Central memory CD8-positive, alpha-beta T cell (primary cell): ENCODE measurements at regions not wholly inside any gene's neighbourhood (a gene's known extent, or its start where the extent isn't known, plus 50 kb on each side); places are given as distances from the start of the nearest gene placed in this dataset.
"Not testable (repeated sequence)": the region's sequence is repeated elsewhere in the genome, so short reads cannot be mapped to it uniquely, and the experiment has no call there.

Source experiments
- ATAC-seq: fragments of 150-1000 bp; cut with Tn5 transposase; replicated peaks from 2 replicates; pipeline ENCODE4 v1.10.0; 2022; ENCODE audit warnings: mild to moderate bottlenecking, moderate FRiP score, moderate number of reproducible peaks; ENCODE audit not compliant: poor library complexity, severe bottlenecking; ENCODE audit errors: extremely low read depth
- DNase-seq, 2 donors: peaks; one replicate each; pipeline ENCODE4 v3.0.0; 2021; ENCODE audit warnings: low spot score in 2 of 2
- H3K27ac Mint-ChIP-seq: one replicate; pipeline ENCODE4 v1.8.0; 2022; ENCODE audit warnings: low read depth, mild to moderate bottlenecking, moderate library complexity, mixed read lengths
- H3K27me3 Mint-ChIP-seq: one replicate; pipeline ENCODE4 v1.8.0; 2022; ENCODE audit warnings: mixed read lengths
- H3K36me3 Mint-ChIP-seq: one replicate; pipeline ENCODE4 v1.8.0; 2022; ENCODE audit warnings: mild to moderate bottlenecking, moderate library complexity, mixed read lengths; ENCODE audit not compliant: insufficient read depth
- H3K4me1 Mint-ChIP-seq: one replicate; pipeline ENCODE4 v1.8.0; 2022; ENCODE audit warnings: mixed read lengths
- H3K4me3 Mint-ChIP-seq: one replicate; pipeline ENCODE4 v1.8.0; 2022; ENCODE audit warnings: mild to moderate bottlenecking, moderate library complexity, mixed read lengths
- H3K9me3 Mint-ChIP-seq: one replicate; pipeline ENCODE4 v1.8.0; 2022; ENCODE audit warnings: mixed read lengths

- H3K27ac Mint-ChIP-seq, result no peak overlapping the region
- H3K9me3 Mint-ChIP-seq, result peaks cover 12% of the 10 kb centered on the region
- ATAC-seq (no peak), DNase-seq (no peak)
- no peak overlapping the region for H3K4me3 Mint-ChIP-seq
- H3K36me3 Mint-ChIP-seq, result no peaks in the 10 kb centered on the region
- no peaks in the 10 kb centered on the region for H3K4me1 Mint-ChIP-seq
- H3K27me3 Mint-ChIP-seq, result no peaks in the 10 kb centered on the region
Measured at GRCh38 chr3:78285032-78285728, 1245.3 kb downstream of the ROBO2 start.

DNA sequence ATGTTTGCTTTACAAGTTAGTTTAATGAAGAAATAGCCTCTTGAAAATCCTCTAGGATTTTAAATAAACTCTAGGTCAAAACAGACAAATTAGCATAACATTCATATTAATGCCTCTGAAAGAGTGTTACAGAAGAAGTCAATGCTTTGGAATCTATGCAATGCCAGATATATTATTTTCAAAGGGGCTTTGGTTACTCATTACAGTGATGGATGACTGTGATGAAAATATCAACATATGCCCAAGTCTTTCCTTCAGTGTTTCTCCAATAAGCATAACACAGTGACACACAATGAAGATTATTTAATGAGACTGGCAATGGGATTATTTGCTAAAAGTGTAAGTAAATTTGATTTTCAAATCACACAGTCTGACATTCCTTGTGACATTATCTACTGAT is 1247.2 kb downstream of the ROBO2 start:
- H3K4me3 Mint-ChIP-seq, result no peak overlapping the region
- no peaks in the 10 kb centered on the region for H3K27me3 Mint-ChIP-seq
- H3K27ac Mint-ChIP-seq, result no peak overlapping the region
- no peak for DNase-seq
- no peaks in the 10 kb centered on the region for H3K4me1 Mint-ChIP-seq
- ATAC-seq, result no peak
- H3K9me3 Mint-ChIP-seq, result peaks cover 16% of the 10 kb centered on the region
- H3K36me3 Mint-ChIP-seq, result no peaks in the 10 kb centered on the region

DNA sequence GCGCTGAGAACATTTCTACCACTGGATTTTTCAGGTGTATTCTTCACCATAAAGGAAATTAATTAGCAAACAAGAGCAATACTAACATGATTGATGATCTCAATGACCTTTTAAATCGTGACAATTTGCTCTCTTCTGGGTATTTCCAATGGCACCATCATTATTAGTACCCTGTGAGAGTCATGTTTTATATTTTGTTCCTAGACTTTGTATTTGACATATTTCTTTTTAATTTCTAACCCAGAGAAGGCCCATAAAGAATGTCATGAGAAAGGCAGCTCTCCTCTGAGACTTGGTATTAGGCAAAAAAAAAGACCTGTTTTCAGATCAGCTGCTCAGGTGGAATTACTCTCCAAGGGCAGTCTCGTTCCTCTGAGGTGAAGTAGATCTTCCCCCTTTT is 1253.4 kb downstream of the ROBO2 start:
- ATAC-seq (no peak), DNase-seq (no peak)
- Mint-ChIP-seq H3K4me1 (no peaks in the 10 kb centered on the region), H3K27me3 (no peaks in the 10 kb centered on the region), H3K36me3 (no peaks in the 10 kb centered on the region), H3K4me3 (no peak overlapping the region), H3K9me3 (peaks cover 19% of the 10 kb centered on the region), H3K27ac (no peak overlapping the region)

DNA sequence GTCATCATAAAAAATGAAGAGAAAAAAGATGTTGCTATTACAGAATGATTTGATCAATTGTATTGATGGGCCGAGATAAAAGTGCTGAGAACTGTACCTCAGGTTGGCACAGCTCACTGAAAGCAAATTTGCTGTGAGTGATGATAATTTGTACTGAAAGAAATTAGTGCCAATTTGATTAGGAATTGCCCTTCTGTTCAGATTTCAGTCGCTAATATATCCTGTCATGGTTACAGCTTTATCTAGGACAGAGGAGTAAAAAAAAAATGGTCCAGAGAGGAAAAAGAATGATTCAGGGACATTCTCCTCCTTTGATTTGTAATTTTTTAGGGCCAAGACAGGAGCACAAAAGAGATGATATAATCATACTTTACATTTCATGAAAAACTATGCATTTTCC is 1264.2 kb downstream of the ROBO2 start:
- peaks cover 21% of the 10 kb centered on the region for H3K9me3 Mint-ChIP-seq
- H3K27me3 Mint-ChIP-seq, result no peaks in the 10 kb centered on the region
- no peak for DNase-seq
- H3K36me3 Mint-ChIP-seq, result no peaks in the 10 kb centered on the region
- no peak overlapping the region for H3K4me3 Mint-ChIP-seq
- no peak for ATAC-seq
- H3K4me1 Mint-ChIP-seq, result no peaks in the 10 kb centered on the region
- H3K27ac Mint-ChIP-seq, result no peak overlapping the region

DNA sequence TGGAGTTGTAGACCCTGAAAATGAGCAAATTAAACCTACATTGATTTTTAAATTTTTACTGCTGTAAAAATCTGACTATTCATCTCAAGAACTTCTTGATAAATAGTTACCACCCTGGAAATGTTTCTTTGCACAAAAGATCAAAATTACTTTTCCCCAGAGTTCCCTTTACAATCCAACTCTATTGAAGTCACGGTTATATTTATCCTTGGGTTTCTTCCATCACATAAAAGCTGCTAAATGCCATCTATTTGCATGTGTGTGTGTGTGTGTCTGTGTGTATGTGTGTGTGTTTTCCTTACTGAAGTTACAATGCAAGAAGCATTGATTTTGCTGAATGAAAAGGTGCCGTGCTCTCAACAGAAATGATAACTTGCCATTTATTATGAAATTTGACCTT is 1273.0 kb downstream of the ROBO2 start:
- Mint-ChIP-seq H3K4me1 (no peaks in the 10 kb centered on the region), H3K9me3 (peaks cover 17% of the 10 kb centered on the region), H3K4me3 (no peak overlapping the region), H3K27ac (no peak overlapping the region), H3K27me3 (no peaks in the 10 kb centered on the region), H3K36me3 (no peaks in the 10 kb centered on the region)
- DNase-seq (no peak), ATAC-seq (no peak)

DNA sequence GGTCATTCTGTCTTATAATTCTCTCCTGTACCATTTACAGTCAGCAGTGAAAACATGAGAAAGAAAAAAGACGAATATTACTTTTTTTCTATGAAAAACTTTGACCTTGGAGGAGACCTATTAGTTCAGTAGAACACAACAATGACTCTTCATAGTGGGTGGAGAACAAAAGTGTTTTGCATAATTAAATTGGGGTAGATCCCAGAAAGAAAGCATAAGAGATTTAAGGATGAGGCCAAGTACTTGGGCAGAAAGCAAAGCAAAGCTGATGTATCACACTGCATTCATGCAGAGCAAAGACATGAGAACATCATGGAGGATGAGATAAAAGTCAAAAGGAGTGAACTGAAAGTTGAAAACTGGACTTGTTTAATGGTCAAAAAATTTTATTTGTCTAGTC is 1273.4 kb downstream of the ROBO2 start:
- peaks cover 17% of the 10 kb centered on the region for H3K9me3 Mint-ChIP-seq
- no peak overlapping the region for H3K27ac Mint-ChIP-seq
- ATAC-seq (no peak), DNase-seq (no peak)
- H3K4me3 Mint-ChIP-seq, result no peak overlapping the region
- no peaks in the 10 kb centered on the region for H3K36me3 Mint-ChIP-seq
- H3K27me3 Mint-ChIP-seq, result no peaks in the 10 kb centered on the region
- no peaks in the 10 kb centered on the region for H3K4me1 Mint-ChIP-seq

GRCh38 chr3:78314327-78314726 is 1274.4 kb downstream of the ROBO2 start:
- H3K4me3 Mint-ChIP-seq, result no peak overlapping the region
- ATAC-seq, result no peak
- peaks cover 17% of the 10 kb centered on the region for H3K9me3 Mint-ChIP-seq
- no peak overlapping the region for H3K27ac Mint-ChIP-seq
- H3K36me3 Mint-ChIP-seq, result no peaks in the 10 kb centered on the region
- no peaks in the 10 kb centered on the region for H3K27me3 Mint-ChIP-seq
- H3K4me1 Mint-ChIP-seq, result no peaks in the 10 kb centered on the region
- DNase-seq, result no peak

DNA sequence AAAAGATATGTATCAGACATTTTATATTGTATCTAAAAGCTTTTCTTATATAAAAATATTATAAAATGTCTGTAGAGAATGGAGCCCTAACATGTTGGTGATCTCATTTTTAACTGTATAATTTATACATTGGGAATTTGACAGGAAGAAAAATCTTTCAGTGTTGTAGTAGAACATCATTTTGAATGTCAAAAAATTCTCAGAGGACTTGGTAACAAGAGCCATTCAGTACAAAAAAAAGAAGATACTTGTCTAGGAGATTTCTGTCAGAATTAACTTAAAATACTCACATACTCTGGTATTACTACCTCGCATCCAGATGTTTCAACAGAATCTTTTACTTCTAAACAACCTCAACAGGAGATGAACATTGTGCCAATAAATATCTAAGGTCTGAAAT is 1277.9 kb downstream of the ROBO2 start:
- H3K9me3 Mint-ChIP-seq, result no peaks in the 10 kb centered on the region
- H3K27me3 Mint-ChIP-seq, result no peaks in the 10 kb centered on the region
- no peak for DNase-seq
- no peaks in the 10 kb centered on the region for H3K4me1 Mint-ChIP-seq
- no peaks in the 10 kb centered on the region for H3K36me3 Mint-ChIP-seq
- no peak overlapping the region for H3K27ac Mint-ChIP-seq
- no peak overlapping the region for H3K4me3 Mint-ChIP-seq
- ATAC-seq, result no peak

- ATAC-seq, result no peak
- no peak overlapping the region for H3K27ac Mint-ChIP-seq
Measured at GRCh38 chr3:78322780-78323179, 1282.9 kb downstream of the ROBO2 start.

DNA sequence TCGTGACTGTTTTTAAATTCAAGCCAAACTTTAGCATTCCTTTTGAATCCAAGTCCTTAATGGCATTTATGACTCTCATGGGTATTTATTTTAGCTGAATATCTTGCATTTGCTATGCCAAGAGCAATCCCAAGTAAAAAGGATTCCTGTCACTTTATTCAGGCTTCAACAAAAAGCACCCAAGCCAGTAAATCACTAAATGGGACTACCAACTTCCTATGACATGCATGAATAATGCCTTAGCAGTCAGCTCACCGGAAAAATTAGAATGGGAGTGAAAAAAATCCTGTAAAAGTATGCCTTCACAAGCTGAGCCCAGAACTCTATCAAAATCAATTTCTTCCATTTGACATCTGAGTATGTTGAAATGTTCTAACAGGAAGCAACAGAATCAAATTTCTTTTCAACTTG is 1297.9 kb downstream of the ROBO2 start:
- no peaks in the 10 kb centered on the region for H3K4me1 Mint-ChIP-seq
- H3K36me3 Mint-ChIP-seq, result no peaks in the 10 kb centered on the region
- H3K4me3 Mint-ChIP-seq, result no peak overlapping the region
- no peak overlapping the region for H3K27ac Mint-ChIP-seq
- no peak for ATAC-seq
- peaks cover 20% of the 10 kb centered on the region for H3K9me3 Mint-ChIP-seq
- no peaks in the 10 kb centered on the region for H3K27me3 Mint-ChIP-seq
- DNase-seq, result no peak

More at GRCh38 chr3:78322780-78323179, 1282.9 kb downstream of the ROBO2 start:
- H3K9me3 Mint-ChIP-seq, result peaks cover 29% of the 10 kb centered on the region
- no peaks in the 10 kb centered on the region for H3K4me1 Mint-ChIP-seq
- no peaks in the 10 kb centered on the region for H3K27me3 Mint-ChIP-seq
- DNase-seq, result no peak
- H3K36me3 Mint-ChIP-seq, result no peaks in the 10 kb centered on the region
- no peak overlapping the region for H3K4me3 Mint-ChIP-seq

- Mint-ChIP-seq H3K4me1 (no peaks in the 10 kb centered on the region), H3K9me3 (peaks cover 18% of the 10 kb centered on the region), H3K4me3 (no peak overlapping the region), H3K27ac (no peak overlapping the region), H3K36me3 (no peaks in the 10 kb centered on the region), H3K27me3 (no peaks in the 10 kb centered on the region)
- ATAC-seq (no peak), DNase-seq (no peak)
Measured at GRCh38 chr3:78338405-78338804, 1298.5 kb downstream of the ROBO2 start.

GRCh38 chr3:78343221-78343620 is 1303.3 kb downstream of the ROBO2 start:
- DNase-seq (no peak), ATAC-seq (no peak)
- Mint-ChIP-seq H3K4me1 (no peaks in the 10 kb centered on the region), H3K27me3 (no peaks in the 10 kb centered on the region), H3K27ac (no peak overlapping the region), H3K4me3 (no peak overlapping the region), H3K9me3 (peaks cover 18% of the 10 kb centered on the region), H3K36me3 (no peaks in the 10 kb centered on the region)

GRCh38 chr3:78344267-78344666 is 1304.4 kb downstream of the ROBO2 start:
- not testable (repeated sequence) for H3K4me1 Mint-ChIP-seq, H3K4me3 Mint-ChIP-seq, H3K27ac Mint-ChIP-seq, H3K36me3 Mint-ChIP-seq, DNase-seq, ATAC-seq, H3K27me3 Mint-ChIP-seq
- peaks cover 22% of the 10 kb centered on the region for H3K9me3 Mint-ChIP-seq
